GM21737 (cell line): ENCODE measurements at regions not wholly inside any gene's neighbourhood (a gene's known extent, or its start where the extent isn't known, plus 50 kb on each side); places are given as distances from the start of the nearest gene placed in this dataset.

Source experiments
- ATAC-seq: cut with Tn5 transposase; IDR thresholded peaks from one replicate; pipeline ENCODE4 v1.9.1; 2021; ENCODE audit warnings: mild to moderate bottlenecking, moderate library complexity; ENCODE audit not compliant: unreplicated experiment

DNA sequence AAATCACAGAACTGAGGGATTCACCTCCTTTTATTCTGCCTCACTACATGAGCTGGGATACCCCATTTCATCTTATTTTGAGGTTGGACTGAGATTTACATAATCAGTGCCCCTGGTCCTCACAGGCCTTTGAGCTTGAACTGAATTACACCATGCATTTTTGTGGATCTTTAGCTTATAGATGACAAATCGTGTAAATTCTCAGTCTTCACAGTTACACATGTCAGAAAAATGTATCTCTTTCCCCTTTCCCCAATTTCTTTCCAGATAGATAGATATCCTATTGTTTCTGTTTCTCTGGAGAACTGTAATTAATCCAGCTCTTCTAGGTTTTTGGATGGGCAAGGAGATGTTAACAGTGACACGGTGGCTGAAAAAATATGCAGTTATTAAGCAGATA, 1778.9 kb upstream of the SEL1L start:
- ATAC-seq, result no peak

DNA sequence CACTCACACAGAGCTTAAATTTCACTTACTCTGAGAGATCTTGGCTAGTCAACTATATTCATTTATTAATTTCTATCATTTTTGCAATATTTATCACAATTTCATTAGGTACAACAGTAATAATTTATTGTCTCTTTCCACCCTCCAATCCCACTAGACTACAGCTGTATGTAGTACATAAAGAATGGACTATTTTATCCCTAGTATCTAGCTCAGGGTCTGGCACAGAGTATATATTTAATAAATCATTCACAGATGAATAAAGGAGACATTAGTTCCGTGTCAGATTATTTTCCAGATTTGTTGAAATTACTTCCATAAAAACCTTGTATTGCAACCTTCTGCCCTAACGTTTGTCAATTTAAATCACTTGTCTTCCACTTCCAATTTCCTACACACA, 1781.1 kb upstream of the SEL1L start:
- no peak for ATAC-seq

DNA sequence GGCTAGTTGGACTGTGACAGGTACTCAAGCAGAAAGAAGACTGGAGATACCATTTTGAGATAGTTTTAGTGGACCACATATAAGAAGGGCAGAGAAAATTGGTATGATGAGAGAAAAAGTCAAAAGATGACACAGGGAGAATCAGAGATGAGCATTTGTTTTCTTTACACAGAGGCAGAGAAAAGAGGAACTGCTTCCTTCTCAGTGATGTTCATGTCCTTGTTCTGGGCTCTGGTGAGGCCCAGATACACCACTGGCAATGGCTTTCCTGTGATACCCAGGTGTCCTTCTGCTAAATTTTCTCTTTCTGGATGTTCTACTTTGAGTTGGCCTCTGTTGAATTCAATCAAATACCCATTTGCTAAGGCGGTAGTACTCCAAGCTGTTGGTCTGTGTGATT, 1782.7 kb upstream of the SEL1L start:
- no peak for ATAC-seq

DNA sequence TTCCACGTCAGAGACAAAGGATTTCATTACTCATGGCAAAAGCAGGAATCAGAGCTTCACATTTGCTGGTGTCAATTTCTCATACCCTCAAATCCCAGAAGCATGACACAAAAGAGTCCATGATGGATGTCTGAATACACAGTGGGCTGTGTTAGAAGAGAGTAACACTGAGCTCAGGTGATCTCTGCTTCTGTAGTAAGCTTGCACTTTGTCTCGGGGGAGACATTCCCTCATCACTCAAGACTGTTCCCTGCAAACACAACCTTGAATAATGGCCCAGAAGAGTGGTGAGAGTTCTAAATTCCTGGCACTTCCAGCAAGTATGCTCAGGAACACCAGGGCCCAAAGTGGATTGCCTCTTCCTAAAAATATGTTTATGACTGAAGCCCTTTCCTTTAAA, 1787.2 kb upstream of the SEL1L start:
- ATAC-seq, result no peak

DNA sequence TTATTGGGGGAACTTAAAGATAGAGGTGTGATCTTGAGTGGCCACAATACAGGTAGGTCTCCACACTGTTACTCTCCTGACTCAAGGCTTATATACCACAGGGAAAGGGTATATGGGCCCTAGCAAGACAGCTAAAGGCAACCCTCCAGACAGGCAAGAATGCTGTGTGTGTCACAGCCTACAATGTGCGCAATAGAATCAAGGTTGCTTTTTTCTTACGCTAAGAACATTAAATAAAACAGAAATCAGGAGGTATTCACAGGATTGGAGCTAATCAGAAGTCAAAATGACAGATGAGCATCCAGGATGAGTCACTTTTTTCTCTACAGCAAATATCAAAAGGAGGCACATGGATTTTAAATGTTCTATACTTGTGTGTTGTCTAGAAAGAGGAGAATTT, 1797.9 kb upstream of the SEL1L start:
- ATAC-seq, result no peak

DNA sequence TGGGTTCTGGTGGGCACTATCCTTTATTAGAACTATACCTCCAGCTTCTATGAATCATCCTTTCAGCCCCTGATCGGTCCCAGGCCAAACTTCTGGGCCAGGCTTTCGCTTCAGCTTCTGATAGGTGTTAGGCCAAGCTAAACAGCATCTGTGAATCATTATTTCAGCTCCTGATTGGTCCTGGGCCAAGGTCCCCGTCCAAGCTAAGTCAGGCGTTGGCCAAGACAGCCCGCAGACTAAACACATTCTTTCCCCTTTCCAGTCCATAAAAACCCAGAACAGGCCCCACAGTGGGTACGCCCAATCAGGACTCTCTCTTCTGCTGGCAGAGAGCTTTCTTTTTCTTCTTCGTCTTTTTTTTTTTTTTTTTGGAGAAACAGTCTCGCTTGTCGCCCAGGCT, 1808.9 kb upstream of the SEL1L start:
- no peak for ATAC-seq

DNA sequence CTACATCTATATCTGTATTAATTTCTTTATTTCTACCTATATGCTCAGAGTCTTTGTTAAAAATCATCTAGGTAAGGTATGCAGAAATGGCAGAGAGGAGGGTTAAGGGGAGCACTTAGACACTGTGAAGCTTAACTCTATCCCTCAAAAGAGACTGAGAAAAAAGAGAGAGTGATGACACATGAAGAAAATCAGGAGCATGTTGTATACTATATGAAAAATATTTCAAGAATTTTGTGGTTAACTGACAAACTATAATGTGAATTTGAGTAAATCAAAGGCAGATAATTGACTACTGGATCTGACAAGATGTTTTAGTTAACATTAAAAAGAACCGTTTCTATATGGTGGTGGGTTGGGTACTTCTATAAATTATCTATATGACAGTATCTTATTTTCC, 1814.2 kb upstream of the SEL1L start:
- no peak for ATAC-seq

DNA sequence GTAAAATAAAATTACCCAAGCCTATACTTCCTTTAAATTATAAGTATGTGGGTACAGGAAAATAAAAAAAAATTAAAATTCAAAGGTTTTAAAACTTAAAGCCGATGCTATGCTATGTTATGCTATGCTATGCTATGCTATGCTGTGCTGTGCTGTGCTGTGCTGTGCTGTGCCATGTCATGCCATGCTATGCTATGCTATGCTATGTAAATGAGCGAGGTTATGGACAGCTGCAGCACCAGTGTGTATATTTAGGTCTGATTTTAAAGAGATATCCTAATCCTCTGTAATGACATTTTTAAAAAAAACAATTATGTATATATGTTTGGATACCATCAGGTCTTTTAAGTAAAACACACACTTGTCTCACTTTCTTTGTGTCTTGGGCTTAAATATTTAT, 1822.0 kb upstream of the SEL1L start:
- ATAC-seq, result no peak

DNA sequence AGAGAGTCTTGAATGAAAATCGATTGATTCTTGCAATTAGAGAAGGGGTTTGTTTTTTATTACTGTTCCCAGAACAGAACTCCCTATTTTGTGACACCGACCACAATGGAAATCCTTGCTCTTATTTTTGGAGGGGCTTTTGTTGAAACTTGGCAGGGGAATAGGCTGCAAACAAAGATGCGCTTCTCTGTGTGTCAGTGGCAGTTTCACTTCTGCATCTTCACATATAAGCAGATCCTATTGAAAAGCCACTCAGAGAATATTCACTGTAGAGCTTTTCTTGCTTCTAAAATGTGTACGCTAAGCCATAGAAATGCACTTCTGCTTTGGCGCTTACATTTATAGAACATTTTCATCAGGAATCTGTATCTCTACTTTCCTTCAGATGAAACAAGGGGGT, 1822.4 kb upstream of the SEL1L start:
- no peak for ATAC-seq

DNA sequence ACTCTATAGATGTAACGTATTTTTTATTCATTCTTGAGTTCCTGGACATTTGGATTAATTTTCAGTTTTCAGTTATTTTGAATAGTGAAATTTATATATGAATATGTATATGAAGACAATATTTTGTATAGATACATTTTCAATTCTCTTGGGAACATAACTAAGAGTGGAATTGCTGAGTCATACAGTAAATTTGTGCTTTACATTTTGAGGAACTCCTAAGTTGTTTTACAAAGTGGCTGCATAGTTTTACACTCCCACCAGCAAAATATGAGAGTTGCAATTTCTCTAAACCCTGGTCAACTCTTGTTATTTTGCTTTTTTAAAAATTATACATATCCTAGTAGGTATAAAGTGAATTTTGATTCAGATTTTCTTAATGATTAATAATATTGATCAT, 1838.6 kb upstream of the SEL1L start:
- no peak for ATAC-seq

DNA sequence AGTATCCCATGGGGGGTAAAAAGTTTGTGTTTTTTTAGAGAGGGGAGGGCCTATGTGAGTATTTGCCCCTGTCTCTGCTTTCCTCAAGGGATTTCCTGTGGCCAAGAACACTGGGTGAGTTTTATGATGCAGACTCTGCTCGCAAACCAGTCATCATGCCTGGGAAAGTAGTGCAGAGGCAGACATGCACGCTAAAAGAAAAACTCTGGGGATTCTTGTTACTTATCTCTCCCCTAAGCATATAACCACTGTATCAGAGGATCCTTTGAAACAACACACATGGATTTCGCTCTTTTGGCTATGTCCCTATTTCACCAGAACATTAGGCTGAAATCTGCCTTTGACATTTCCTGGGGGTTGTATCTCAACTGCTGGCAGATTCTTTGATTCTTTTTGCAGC, 1845.8 kb upstream of the SEL1L start:
- no peak for ATAC-seq

DNA sequence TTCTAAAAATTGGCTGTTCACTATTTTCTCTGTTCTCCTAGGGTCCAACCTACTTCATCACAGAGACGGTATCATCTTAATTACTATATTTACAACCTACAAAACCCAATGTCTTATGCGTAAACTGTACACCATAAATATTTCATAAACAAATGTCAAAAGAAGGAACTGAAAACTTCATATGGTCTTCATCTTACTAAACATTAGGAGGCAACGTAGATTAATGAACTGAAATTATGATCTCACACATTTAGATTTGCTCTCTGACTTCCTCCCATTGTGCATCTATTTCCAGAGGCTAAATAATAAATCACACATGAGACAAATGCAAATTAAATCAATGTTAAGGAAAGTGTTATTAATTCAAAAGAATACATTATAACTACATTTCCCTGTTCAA, 1850.6 kb upstream of the SEL1L start:
- no peak for ATAC-seq

DNA sequence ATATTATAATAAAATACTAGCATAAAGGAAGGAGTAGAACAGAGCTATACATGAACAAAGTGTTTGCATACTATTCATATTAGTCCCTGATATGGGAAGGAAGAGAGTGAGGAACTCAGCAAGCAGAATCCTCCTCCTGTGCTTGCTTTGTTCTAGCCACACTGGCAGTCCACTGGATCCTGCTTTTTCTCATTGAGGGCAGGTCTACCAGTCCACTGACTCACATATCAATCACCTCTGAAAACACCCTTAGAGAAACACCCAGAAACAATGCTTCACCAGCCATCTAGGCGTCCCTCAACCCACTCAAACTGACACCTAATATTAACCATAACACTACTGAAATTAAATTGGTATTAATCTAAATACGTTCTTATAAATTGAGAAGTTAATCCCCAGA, 1861.7 kb upstream of the SEL1L start:
- no peak for ATAC-seq

DNA sequence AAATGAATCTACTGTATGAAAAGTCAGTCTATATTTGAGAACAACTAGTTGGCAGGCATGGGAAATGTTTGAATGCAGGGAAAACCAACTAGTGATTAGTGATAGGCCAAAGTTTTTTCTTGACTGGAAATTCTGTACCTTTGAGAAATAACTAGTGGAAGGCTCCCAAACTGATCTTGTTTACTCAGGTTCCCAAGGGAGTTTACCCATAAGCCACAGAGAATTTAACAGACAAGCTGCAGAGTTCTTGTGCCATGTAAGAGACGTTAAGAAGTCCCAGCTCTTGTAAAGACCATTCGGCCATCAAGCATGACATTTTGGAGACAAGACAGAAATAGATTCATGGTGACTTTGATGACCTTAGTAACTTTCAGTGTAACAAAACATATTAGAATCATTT, 1882.8 kb upstream of the SEL1L start:
- ATAC-seq, result no peak

DNA sequence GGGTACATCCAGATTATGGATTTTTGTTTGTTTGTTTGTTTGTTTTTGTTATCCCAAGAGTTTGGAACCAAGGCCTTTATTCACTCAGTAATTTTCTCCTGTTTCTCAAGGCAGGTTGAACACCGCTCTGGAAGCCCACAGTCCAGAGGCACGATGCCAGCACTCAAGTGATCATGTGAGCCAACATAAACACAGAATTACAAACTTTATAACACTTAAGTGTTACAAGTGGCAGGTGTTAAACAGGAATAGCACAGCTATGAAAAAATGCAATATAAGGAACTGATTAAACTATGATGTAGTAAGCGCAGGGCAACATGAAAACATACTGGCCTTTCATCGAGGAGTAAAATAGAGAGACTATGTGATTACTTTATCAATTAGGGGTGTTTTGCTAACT, 1885.8 kb upstream of the SEL1L start:
- ATAC-seq, result no peak

DNA sequence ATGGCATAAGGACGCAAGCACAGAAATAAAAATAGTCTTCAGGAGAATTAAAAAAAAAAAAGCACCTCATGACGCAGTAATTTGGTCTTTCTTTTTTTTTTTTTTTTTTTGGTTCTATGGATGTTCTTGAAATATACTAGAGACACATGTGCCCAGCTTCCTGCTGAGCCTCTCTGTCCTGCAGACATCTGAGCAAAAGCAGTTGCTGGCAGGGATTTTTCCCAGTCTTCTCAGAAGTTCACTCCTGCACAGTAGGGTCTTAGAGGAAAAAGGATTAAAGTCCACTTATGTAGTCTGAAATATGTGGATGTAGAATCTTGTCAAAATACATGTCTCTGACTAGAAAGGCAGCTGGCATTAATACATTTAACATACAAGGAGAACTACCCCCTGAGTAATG, 1888.1 kb upstream of the SEL1L start:
- no peak for ATAC-seq

DNA sequence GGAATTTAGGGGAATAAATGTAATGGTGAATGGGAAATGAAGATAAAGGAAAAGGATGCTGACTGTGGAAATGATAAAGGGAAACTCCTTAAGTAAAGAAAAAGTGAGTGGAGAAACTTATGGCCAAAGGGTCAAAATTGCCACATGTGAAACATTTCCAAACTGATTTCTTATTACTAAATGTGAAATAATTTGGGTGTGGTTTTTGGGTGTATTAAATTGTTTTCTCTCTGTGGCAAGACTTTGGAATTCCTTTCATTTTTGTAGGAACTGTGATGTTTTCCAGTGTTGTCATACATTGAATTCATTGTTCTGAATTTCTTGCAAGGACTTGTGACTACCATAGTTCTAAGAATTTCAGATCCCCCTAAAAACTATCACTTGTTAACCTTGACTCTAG, 1891.5 kb upstream of the SEL1L start:
- no peak for ATAC-seq

DNA sequence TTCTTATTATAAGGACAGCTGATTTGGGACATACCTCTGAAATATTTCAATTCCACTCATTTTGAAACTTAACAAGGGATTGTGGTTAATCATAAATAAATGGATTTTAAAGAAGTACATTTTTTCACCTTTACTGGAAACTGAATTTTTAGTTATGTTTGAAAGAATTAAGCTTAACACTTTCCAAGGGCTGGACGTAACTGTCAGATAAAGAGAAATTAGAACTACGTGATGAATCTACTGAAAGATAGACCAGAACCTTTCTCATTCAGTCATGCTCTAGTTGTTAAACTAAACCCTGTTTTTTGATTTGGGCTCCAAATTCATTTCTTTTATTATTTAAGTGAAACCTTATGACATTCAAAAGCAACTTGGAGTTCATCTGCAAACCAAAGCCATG, 1892.1 kb upstream of the SEL1L start:
- ATAC-seq, result no peak

DNA sequence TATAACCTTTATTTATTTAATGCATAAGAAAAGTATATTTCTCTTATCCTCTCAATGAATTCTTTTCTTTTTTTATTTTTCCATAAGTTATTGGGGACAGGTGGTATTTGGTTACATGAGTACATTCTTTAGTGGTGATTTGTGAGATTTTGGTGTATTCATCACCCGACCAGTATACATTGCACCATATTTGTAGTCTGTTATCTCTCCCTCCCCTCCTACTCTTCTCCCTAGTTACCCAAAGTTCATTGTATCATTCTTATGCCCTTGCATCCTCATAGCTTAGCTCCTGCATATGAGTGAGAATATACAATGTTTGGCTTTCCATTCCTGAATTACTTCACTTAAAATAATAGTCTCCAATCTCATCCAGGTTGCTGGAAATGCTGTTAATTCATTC, 1900.0 kb upstream of the SEL1L start:
- no peak for ATAC-seq

DNA sequence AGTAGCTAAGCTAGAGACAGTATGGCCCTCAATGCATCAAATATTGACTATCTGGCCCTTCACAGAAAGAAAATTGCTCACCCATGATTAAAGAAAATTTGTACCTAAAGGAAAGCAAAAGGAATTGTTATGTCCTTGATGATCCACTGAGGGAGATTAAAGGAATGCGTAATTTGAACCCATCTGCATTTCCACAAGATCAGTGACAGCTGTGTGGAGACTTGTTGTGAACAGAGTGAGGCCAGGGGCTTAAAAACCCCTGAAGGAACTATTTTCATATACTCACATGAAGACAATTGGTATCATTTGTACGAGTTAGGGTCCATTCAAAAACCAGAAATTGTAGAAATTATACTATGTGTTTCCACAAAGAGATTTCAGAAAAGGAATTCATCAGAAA, 1908.1 kb upstream of the SEL1L start:
- ATAC-seq, result no peak

DNA sequence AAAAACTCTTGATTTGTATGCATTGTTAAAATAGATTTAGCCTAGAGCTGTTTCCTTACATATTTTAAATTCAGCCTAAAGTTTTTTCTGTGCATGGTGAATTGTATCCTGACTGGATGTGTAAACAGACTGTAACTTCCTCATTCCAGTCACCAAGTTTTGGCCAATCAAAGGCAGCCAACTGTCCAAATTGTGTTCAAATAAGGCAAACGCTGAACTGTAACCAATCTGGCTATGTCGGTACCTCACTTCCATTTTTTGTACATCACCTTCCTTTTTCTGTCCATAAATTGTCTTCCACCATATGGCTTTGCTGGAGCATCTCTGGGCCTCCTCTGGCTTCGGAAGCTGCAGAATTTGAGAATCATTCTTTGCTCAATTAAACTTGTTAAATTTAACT, 1921.9 kb upstream of the SEL1L start:
- no peak for ATAC-seq

DNA sequence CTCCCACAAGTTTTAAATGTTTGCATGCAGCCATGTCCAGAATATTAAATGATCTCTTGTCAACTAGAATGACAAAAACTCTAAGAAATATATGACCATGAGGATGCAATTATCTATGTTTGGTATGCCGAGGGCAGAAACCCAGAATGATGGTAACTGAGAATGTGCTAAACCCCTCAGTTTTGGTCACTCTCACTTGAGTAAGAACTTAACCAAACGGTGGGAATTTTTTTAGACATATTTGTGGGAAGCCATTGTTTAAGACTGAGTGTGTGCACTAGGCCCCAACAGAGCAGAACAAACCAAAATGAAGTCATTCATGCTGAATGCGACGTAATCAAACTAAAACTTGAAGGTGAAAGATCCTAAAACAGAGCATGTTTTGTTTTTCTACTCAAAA, 1927.9 kb upstream of the SEL1L start:
- no peak for ATAC-seq

DNA sequence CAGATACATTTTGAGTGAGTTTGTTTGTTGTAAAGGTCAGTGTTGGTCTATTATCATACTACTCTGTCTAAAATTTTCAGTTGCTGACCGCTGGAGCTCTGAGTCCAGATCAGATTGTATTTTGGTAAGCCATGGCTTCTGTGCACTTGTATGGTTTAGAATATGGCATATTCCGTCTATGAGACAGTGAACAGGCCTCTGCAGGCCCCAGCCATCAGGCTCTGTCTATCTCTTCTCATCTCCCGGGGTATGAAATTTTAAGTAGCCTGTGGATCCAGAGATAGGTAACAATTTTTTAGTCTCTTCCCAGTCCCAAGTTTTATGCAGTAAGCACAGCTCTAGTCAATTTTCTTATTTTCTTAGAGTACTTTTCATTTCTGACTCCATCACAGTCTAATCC, 1929.1 kb upstream of the SEL1L start:
- ATAC-seq, result no peak

DNA sequence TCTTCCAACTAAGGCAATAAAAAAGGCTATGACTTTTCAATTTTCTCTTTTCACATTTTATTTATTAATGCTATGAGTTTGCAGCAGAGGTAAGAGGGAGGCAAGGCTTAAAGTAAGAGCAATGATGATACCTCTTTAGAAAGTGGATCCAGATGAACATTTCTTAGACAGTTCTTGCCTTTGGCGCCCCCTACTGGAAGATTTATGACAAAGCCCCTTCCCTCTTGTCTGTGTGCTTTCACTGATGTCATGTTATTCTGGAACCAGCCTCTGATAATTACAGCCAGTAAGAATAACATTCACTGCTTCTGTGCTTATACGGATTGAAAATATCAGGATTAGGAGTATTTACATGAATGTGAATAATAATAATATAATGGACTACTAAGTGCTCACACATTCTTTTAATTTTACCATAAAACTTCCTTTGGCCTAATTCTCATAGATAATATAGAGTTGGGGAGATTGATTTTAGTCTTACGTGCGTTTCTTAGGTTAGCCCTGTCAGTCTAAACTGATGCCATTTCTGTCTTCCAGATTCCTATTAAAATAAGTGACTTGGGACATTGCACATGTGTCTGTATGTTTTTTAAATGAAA, 1929.9 kb upstream of the SEL1L start:
- no peak for ATAC-seq
